IPS-18a (cell line): ENCODE measurements at regions not wholly inside any gene's neighbourhood (a gene's known extent, or its start where the extent isn't known, plus 50 kb on each side); places are given as distances from the start of the nearest gene placed in this dataset.

ENCODE experiments used
- H3K27ac ChIP-seq: one replicate; pipeline ENCODE4 v1.5.1; 2013; ENCODE audit warnings: low read length
- H3K27me3 ChIP-seq: one replicate; pipeline ENCODE4 v1.6.1; 2013; ENCODE audit warnings: mild to moderate bottlenecking, low read length; ENCODE audit not compliant: control insufficient read depth, insufficient read depth
- H3K36me3 ChIP-seq: one replicate; pipeline ENCODE4 v1.6.1; 2013; ENCODE audit warnings: low read depth, low read length; ENCODE audit not compliant: control insufficient read depth
- H3K4me1 ChIP-seq: one replicate; pipeline ENCODE4 v1.6.1; 2013; ENCODE audit warnings: low read depth, low read length; ENCODE audit not compliant: control insufficient read depth
- H3K4me3 ChIP-seq: one replicate; pipeline ENCODE4 v1.5.1; 2013; ENCODE audit warnings: low read length
- H3K9ac ChIP-seq: one replicate; pipeline ENCODE4 v1.6.1; 2013; ENCODE audit warnings: mild to moderate bottlenecking, low read length, moderate library complexity
- H3K9me3 ChIP-seq: one replicate; pipeline ENCODE4 v1.6.1; 2013; ENCODE audit warnings: low read depth, low read length; ENCODE audit not compliant: control insufficient read depth

DNA sequence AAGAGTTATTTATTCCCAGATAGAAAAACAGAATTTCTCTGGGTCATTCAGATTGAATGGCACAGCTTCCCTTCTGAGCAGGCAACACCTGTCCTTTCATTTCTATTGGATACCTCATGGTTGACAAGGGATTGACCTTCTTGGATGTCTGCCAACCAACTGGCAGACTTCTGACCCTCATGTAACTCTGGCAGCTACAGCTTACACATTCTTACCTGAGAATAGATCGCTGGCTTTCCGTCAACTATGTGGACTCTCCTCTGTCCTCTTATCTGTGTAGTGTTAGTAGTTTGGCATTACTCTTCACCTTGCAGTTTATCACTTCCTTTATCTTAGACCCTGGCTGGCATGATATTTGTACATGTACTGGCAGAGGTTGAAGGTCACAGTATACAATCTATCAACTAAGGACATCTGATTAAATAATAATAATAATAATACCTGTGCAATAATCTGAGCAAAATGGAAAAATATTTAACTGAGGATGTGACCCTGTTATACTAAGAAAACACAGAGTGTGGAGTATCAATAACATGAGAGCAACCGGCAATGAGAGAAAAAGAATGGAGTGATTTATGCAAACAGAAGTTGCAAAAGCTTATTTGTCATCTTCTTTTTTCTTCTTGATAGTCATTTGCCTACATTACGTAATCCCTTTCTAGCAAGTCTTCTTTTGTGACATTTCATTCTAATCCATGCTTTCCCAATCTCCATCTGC lies 1118.2 kb downstream of the ARAP2 start:
- Histone ChIP-seq H3K9me3 (no peaks in the 10 kb centered on the region), H3K27me3 (no peaks in the 10 kb centered on the region), H3K27ac (no peak overlapping the region), H3K4me1 (no peaks in the 10 kb centered on the region), H3K9ac (no peak overlapping the region), H3K4me3 (no peak overlapping the region), H3K36me3 (no peaks in the 10 kb centered on the region)

DNA sequence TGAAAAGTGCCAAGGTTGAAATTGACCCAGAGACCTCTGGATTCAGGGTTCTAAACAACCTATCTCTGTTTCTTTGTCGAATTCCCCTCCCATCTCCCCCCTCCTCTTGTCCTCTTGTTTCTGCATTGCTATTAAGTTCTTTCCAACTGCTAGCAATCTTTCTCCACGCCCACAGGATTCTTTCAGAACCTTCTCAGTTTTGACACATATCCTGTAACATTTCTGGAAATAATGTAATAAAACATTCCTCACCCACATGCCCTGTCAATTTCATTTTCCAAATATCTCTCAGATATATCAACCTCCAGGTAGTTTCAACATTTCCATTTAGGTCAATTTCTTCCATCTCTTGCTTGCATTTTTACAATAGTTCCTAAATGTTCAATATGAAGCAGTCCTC lies 1105.9 kb downstream of the ARAP2 start:
- H3K4me3 ChIP-seq: no peak overlapping the region
- no peak overlapping the region for H3K27ac ChIP-seq
- H3K36me3 ChIP-seq: no peaks in the 10 kb centered on the region
- no peaks in the 10 kb centered on the region for H3K4me1 ChIP-seq
- H3K27me3 ChIP-seq: no peaks in the 10 kb centered on the region
- H3K9ac ChIP-seq: no peak overlapping the region
- H3K9me3 ChIP-seq: peaks cover 2% of the 10 kb centered on the region

DNA sequence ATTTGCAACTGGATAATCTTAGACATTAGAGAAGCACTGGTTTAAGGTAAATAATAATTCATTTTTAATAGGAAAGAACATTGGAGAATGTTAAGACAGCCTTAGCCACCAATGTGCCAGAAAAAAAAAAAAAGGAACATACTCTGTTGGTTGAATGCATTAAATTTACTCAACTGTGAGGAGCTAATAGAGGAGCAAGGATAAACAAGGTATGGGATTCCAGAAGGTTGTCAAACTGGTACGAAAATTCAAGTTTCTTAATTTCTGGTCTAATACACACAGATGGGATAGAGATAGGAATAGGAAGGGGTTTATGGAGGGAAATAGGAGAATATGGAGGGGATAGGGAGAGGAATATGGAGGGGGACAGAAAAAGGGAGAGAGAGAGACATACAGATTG lies 1096.6 kb downstream of the ARAP2 start:
- no peak overlapping the region for H3K4me3 ChIP-seq

DNA sequence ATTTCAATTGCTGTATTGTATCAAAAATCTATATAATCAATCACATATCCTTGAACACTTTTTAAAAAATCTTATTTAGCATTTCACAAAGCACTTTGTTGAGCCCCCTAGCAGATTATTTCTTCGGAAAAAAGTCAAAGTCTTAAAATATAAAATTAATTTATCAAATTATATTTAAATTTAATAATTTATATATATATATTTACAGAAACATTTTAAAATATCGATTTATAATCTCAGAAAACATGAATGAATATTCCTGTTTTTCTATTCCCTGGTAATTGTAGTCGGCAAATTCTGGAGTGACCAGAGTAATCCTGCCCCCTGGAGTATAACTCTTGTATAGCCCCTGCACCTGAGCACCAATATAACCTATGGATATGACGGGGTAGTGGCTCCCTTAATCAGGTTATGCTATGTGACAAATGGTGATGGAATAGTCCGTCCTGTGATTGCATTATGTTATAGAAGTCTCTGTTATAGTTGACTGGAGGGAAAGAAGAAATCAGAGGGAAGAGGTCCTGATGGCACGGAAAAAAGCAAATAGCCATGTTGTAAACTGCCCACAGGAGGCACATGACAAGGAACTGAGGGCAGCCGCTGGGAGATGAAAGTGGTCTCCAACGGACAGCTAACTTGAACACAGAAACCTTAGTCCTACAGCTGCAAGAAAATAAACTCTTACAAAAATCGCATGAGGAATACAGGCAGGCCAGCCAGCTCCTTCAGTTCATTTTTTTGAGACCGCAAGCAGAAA lies 1092.3 kb downstream of the ARAP2 start:
- no peaks in the 10 kb centered on the region for H3K9me3 ChIP-seq
- H3K4me3 ChIP-seq: no peak overlapping the region
- no peak overlapping the region for H3K9ac ChIP-seq
- H3K27ac ChIP-seq: no peak overlapping the region
- H3K27me3 ChIP-seq: no peaks in the 10 kb centered on the region
- no peaks in the 10 kb centered on the region for H3K4me1 ChIP-seq
- H3K36me3 ChIP-seq: no peaks in the 10 kb centered on the region

More for the DNA sequence above, 1096.6 kb downstream of the ARAP2 start:
- no peaks in the 10 kb centered on the region for H3K9me3 ChIP-seq
- no peaks in the 10 kb centered on the region for H3K4me1 ChIP-seq
- no peak overlapping the region for H3K27ac ChIP-seq
- H3K36me3 ChIP-seq: no peaks in the 10 kb centered on the region
- no peaks in the 10 kb centered on the region for H3K27me3 ChIP-seq
- H3K9ac ChIP-seq: no peak overlapping the region

DNA sequence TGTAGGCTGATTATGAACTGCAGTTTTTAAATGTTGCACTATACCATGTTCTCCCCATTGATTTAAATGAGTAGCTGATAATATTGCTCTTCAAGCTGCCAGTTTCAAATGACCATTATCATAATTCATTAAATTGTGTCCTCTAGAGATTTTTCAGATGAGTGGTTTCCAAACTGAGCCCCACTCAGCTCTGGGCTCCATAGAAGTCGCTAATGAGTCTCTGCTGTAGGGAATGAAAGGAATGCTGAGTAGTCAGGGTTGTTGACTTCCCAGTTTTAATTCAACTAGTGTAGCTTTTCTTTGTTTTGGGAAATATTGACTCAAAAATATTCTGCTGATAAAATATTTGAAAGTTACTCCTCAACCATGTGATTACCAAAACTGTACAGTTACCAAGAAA lies 1081.1 kb downstream of the ARAP2 start:
- no peaks in the 10 kb centered on the region for H3K4me1 ChIP-seq
- H3K4me3 ChIP-seq: no peak overlapping the region
- no peaks in the 10 kb centered on the region for H3K36me3 ChIP-seq
- no peak overlapping the region for H3K9ac ChIP-seq
- H3K27ac ChIP-seq: no peak overlapping the region
- H3K27me3 ChIP-seq: no peaks in the 10 kb centered on the region
- no peaks in the 10 kb centered on the region for H3K9me3 ChIP-seq

DNA sequence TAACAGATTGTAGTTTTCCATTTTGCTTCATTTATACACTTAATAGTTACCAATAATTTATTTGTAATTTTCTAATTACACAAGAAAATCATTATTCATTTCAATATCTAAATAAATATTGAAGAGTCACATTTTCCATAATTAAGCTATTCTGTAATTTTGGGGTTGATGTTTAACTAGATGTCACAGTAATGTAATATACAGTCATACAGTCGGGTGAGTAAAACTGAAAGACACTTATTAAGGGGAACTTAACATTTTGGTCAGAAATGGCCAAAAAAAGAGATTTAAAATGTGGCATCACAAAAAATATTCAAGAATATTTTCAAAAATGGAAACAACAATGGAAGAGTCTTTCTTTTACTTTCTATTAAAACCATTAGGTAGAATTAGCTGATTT lies 1080.3 kb downstream of the ARAP2 start:
- H3K27ac ChIP-seq: no peak overlapping the region
- no peak overlapping the region for H3K9ac ChIP-seq
- no peaks in the 10 kb centered on the region for H3K36me3 ChIP-seq
- no peaks in the 10 kb centered on the region for H3K4me1 ChIP-seq
- no peak overlapping the region for H3K4me3 ChIP-seq
- H3K9me3 ChIP-seq: no peaks in the 10 kb centered on the region
- no peaks in the 10 kb centered on the region for H3K27me3 ChIP-seq

DNA sequence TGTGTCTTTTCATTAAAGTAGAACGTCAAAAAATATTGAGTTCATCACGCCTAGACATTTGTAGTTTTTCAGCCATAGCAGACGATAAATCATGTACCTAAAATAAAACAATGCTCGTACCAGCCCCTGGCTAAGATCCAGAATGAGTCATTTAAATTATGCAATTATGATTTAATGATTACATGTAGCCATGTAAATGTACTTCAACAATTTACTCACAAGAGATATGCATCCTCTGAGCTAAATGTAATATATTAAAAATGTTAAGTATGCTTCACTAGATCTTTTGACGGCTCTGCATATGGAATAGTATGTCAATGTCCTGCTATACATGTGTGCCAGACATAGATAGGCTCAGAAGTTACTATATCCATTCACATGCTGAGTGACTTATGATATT lies 1077.8 kb downstream of the ARAP2 start:
- no peaks in the 10 kb centered on the region for H3K27me3 ChIP-seq
- no peak overlapping the region for H3K9ac ChIP-seq
- no peaks in the 10 kb centered on the region for H3K4me1 ChIP-seq
- H3K27ac ChIP-seq: no peak overlapping the region
- no peaks in the 10 kb centered on the region for H3K9me3 ChIP-seq
- no peaks in the 10 kb centered on the region for H3K36me3 ChIP-seq
- H3K4me3 ChIP-seq: no peak overlapping the region

DNA sequence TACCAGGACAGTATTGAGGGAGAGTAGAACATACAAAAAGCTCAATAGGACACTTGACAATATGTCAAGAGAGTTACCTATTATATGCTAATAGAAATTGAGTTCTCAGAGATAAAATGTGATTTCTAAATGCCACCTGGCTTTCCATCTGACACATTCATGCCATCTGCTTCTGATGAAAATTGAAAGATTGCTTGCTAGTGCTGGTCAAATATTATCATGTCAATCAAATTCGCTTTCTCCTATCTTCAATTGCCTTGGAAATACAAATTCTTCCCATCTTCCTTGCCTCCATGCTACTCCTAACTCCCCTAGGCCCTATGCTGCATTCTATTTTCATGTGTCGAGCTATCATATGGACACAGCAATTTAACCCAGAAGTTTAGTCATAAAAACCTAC lies 1076.9 kb downstream of the ARAP2 start:
- H3K4me1 ChIP-seq: no peaks in the 10 kb centered on the region
- no peak overlapping the region for H3K9ac ChIP-seq
- H3K36me3 ChIP-seq: no peaks in the 10 kb centered on the region
- no peaks in the 10 kb centered on the region for H3K9me3 ChIP-seq
- no peak overlapping the region for H3K4me3 ChIP-seq
- H3K27ac ChIP-seq: no peak overlapping the region
- H3K27me3 ChIP-seq: no peaks in the 10 kb centered on the region

DNA sequence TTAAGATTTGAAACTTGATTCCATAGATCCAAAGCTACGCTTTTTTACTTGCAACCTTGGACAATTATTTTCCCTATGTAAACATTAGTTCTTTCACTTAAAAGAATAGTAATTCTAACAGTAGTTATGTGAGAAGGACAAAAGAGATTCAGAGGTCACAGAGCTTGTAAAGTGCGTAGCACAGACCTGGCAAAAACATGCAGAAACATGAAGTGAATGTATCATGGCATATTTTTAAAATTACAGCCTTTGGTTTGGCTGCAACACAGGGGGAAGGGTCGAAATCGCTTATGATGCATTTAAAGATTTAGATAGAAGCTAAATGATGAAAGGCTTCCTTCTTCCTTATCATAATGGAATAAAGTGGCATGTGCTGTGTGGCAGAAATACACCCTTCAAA lies 1068.8 kb downstream of the ARAP2 start:
- no peak overlapping the region for H3K9ac ChIP-seq
- no peaks in the 10 kb centered on the region for H3K9me3 ChIP-seq
- H3K4me3 ChIP-seq: no peak overlapping the region
- H3K27ac ChIP-seq: no peak overlapping the region
- H3K4me1 ChIP-seq: peaks cover 3% of the 10 kb centered on the region
- H3K36me3 ChIP-seq: no peaks in the 10 kb centered on the region
- no peaks in the 10 kb centered on the region for H3K27me3 ChIP-seq

DNA sequence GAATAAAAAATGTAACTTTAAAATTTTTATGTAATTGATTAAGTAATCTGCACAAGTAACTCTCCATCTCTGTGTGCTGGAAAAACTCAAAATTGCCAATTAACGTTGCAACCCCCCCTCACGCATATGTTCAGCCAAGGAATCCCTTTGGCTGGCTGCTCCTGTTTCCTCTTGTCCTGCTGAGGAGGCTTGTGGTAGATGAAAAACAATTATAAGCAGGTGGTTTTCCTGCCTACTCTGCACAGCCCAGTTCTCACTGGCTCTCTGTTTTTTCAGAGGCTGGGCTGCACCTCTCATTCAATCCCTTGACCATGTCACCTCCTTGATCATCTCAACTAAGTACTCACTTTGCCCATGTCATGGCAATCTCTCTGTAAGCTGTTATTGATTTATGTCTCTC lies 1068.4 kb downstream of the ARAP2 start:
- no peak overlapping the region for H3K27ac ChIP-seq
- no peak overlapping the region for H3K9ac ChIP-seq
- H3K4me1 ChIP-seq: peaks cover 3% of the 10 kb centered on the region
- H3K36me3 ChIP-seq: no peaks in the 10 kb centered on the region
- no peak overlapping the region for H3K4me3 ChIP-seq
- no peaks in the 10 kb centered on the region for H3K9me3 ChIP-seq
- H3K27me3 ChIP-seq: no peaks in the 10 kb centered on the region

DNA sequence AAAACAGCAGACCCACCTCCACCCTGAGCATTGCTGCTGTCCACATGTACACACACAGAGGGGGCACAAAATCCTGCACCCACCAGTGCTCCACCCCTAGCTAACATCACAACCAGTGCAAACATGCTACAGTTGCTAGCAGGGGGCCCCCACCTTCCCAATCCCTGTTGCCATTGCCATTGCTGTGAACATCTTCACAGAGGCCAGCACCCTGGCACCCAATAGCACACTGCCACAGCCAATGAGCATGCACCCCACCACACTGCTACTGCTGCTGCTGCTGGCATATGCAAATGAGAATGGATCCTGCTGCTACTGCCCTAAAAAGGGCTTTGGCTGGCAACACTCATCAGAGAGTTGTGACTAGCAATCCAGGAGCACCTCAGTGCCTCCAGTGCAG lies 1061.9 kb downstream of the ARAP2 start:
- Histone ChIP-seq H3K36me3 (no peaks in the 10 kb centered on the region), H3K9me3 (no peaks in the 10 kb centered on the region), H3K9ac (no peak overlapping the region), H3K27me3 (no peaks in the 10 kb centered on the region), H3K4me3 (no peak overlapping the region), H3K4me1 (no peaks in the 10 kb centered on the region), H3K27ac (no peak overlapping the region)
